Daoy (cell line): ENCODE measurements at regions not wholly inside any gene's neighbourhood (a gene's known extent, or its start where the extent isn't known, plus 50 kb on each side); places are given as distances from the start of the nearest gene placed in this dataset.
A peak's percentile ranks its signal among the peaks of the same experiment; 100 is the strongest.

ENCODE experiments used
- DNase-seq: peaks from one replicate; pipeline ENCODE4 v3.0.0-alpha.2; 2015; ENCODE audit warnings: low read depth

- DNase-seq: no peak
Measured at GRCh38 chr11:95515371-95515770, 274.2 kb downstream of the FAM76B start.

GRCh38 chr11:95514416-95515110, 275.0 kb downstream of the FAM76B start:
- DNase-seq: no peak

- peak; percentile 63 for DNase-seq
Measured at GRCh38 chr11:95512682-95513081, 276.9 kb downstream of the FAM76B start.

- peak; percentile 39 for DNase-seq
Measured at GRCh38 chr11:95512177-95512576, 277.4 kb downstream of the FAM76B start.

GRCh38 chr11:95508219-95508890, 277.4 kb upstream of the SESN3 start:
- DNase-seq: no peak

GRCh38 chr11:95507794-95508193, 276.8 kb upstream of the SESN3 start:
- DNase-seq: no peak

GRCh38 chr11:95506777-95507176, 275.8 kb upstream of the SESN3 start:
- DNase-seq: no peak

GRCh38 chr11:95505927-95506426, 275.0 kb upstream of the SESN3 start:
- peak; percentile 65 for DNase-seq

GRCh38 chr11:95503047-95503446, 272.0 kb upstream of the SESN3 start:
- DNase-seq: no peak

GRCh38 chr11:95502522-95502921, 271.5 kb upstream of the SESN3 start:
- DNase-seq: no peak

GRCh38 chr11:95501761-95502266, 270.8 kb upstream of the SESN3 start:
- DNase-seq: no peak

- no peak for DNase-seq
Measured at GRCh38 chr11:95500466-95500865, 269.5 kb upstream of the SESN3 start.

- DNase-seq: no peak
Measured at GRCh38 chr11:95499516-95500135, 268.6 kb upstream of the SESN3 start.

- DNase-seq: no peak
Measured at GRCh38 chr11:95498722-95499425, 267.9 kb upstream of the SESN3 start.

GRCh38 chr11:95496901-95497300, 265.9 kb upstream of the SESN3 start:
- DNase-seq: no peak

- DNase-seq: no peak
Measured at GRCh38 chr11:95495706-95496105, 264.7 kb upstream of the SESN3 start.

- DNase-seq: no peak
Measured at GRCh38 chr11:95494856-95495255, 263.9 kb upstream of the SESN3 start.

GRCh38 chr11:95494167-95494566, 263.2 kb upstream of the SESN3 start:
- DNase-seq: no peak

- no peak for DNase-seq
Measured at GRCh38 chr11:95490625-95491024, 259.6 kb upstream of the SESN3 start.

- DNase-seq: no peak
Measured at GRCh38 chr11:95487938-95488337, 256.9 kb upstream of the SESN3 start.

GRCh38 chr11:95487391-95487790, 256.4 kb upstream of the SESN3 start:
- no peak for DNase-seq

GRCh38 chr11:95486979-95487378, 256.0 kb upstream of the SESN3 start:
- no peak for DNase-seq
